Kidney glomerular epithelial cell (primary cell): ENCODE measurements at regions not wholly inside any gene's neighbourhood (a gene's known extent, or its start where the extent isn't known, plus 50 kb on each side); places are given as distances from the start of the nearest gene placed in this dataset.
A peak's percentile ranks its signal among the peaks of the same experiment; 100 is the strongest.

Source experiments
- DNase-seq: peaks from one replicate; lab custom pipeline; 2025; lab: John Stamatoyannopoulos, UW

DNA sequence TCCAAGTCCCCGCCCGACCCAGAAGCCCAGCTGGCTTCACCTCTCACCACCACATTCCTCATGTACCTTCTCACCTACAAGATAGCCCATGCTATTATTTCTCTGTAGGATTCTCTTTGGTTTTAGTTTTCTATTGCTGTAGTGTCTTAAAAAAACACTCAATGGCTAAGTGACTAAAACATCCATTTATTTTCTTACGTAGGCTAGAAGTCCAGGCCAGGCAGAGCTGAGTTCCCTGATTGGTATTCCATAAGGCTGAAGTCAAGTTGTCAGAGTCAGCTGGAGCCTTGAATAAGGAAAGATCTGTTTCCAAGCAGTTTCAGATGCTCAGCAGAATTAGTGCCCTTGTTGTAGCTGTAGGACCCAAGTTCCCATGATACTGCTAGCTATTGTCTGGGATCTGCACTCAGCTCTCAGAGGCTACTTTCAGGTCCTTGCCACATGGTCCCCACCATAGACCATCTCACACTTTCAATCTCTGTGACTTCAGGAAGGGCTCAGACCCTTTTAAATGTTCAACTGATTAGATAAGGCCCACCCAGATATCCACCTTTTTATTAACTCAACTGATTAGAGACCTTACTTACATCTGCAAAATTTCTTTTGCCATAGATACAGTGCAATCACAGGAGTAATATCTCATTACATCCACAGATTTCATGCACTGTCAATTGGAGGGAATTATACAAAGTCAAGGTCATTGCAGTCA is 371.0 kb downstream of the TGFB2 start:
- no peak for DNase-seq

DNA sequence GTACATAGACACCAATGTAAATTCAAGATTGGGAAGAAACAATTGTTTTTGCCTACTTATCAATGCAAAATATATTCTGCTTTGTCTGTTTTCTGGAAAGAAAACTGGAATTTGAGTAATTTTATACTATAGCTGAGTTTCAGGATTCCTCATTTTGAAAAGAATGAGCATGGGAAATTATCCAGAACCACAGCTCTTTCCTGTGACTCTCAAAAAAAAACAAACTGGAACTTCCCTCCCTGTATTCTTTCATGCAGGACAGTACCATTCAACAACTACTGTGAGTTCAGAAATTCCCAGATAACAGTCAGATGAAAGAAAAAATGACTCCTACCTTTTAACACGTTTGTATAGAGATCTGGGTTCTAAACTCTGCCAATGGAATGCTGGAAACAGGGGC is 372.4 kb downstream of the TGFB2 start:
- DNase-seq, result peak; percentile 69

DNA sequence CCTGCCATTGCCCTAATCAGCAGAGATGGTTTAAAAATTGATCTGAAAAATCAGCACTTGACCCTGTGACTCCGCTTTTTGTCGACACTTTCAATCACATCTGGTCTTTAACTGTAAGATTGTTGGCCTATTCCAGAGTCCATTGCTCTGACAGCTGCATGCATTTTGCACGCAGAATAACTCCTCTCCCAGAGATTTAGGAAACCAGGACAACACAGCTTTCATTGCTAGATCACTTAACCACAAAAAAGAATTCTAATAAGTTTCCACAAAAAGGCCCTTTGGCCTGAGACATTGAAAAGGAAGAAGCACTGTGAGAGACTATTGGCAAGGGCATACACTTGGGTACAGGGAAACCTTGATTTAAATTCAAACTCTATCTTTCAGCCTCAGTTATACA is 373.1 kb downstream of the TGFB2 start:
- no peak for DNase-seq

DNA sequence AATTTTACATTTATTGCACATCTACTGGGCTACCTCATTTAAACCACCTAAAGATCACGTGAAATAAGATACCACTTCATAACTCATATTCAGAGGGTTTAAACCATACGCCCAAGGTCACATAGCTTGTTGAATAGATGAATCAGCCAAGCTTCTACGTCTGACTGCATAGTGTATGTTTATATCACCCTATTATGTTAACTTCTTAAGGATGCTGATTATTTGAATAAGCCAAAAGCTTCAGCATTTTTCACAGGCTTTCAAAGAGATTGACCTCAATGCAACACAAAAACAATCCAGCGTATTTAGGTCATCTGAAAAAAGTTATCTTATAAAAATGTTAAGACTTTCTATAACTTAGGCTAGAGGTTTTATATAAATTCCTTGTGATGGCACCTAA is 373.8 kb downstream of the TGFB2 start:
- DNase-seq, result no peak

DNA sequence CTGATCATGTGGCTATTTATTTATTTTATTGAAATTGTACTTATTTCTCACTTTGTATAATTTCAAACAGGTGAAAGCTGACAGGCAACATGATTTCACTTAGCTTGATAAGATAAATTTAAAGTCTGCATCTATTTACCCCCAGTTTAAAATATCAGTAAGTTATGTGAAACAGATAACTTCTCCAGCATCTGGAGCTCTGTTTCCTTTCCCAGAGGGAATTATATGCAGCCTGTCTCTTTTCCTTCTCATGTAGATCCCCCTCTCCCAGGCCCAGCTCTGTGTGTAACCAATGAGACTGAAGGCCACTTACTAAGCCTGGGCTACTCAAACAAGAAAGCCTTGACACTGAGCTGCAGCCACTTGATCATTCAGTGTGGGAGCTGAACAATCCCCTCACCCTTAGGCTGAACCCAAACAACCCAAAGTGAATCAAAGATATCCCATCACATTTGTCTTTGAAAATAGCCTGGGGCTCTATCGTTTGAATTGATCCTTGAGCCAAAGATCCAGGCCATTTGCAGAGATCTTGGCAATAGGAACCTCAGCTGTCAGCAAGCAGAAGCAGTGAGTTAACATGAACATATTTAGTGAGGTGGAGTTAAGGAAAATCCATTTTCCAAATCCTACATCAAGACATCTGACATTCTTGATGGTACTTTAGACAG is 383.9 kb downstream of the TGFB2 start:
- DNase-seq, result no peak

DNA sequence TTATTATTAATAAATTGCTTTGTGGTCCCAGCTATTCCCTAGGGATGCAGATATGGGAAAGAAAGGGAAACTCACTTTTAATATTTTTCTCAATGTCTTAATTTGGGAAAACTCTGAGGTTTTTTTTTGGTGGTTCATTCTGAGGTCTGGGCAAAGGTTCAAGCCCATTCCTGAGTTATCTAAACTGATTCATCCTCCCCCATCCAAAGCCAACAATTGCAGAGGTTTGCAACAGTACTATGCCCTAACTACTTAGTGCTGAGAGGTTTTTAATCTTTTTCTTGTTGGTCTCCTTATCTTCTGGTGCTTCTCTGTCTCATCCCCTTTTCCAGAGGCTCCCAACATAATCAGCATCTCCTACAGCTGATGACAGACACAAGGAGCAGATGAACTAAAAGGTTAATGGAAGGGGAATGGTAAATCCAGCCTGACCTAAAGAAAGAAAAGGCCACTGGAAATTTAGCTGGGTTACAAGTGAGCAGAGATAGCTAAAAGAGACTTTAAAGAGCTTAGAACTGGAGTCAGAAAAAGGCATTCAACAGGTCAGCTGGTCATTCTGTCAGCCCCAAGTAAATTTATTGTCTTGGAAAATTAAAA is 390.4 kb downstream of the TGFB2 start:
- peak; percentile 8 for DNase-seq

DNA sequence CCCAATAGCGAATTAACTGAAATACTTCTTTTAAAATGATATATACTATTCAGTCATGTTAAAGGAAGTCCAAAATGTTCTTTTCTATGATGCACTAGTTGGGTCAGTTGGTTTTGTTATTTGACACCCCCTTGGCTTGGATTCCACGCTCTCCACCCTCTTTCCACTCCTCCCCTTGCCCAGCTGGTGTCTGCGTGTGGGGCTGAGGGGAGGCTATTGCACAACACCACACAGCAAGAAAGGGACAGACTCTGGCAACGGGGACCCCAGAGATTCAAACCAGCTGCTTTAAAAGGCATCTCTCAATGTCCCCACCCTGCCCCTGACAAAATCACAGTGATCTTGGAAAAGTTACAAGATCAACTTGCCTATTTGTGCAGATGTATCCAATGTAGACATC is 394.3 kb downstream of the TGFB2 start:
- no peak for DNase-seq

DNA sequence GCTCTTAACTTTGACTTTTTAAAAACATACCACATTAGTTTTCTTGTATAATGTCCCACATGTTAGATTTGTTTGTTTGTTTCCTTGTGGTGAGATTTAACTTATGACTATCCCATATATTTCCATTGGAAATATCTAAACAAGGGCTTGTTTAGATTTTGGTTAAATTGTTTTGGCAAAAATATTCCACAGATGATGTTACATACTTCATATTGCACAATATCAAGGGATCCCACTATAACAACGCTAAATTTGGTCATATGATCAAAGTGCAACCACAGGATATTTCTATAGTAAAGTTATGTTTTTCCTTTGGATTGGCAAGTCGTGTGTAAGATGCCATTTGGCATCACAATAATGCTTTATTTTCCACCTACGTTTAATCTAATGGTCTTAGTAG is 396.7 kb downstream of the TGFB2 start:
- DNase-seq, result no peak

DNA sequence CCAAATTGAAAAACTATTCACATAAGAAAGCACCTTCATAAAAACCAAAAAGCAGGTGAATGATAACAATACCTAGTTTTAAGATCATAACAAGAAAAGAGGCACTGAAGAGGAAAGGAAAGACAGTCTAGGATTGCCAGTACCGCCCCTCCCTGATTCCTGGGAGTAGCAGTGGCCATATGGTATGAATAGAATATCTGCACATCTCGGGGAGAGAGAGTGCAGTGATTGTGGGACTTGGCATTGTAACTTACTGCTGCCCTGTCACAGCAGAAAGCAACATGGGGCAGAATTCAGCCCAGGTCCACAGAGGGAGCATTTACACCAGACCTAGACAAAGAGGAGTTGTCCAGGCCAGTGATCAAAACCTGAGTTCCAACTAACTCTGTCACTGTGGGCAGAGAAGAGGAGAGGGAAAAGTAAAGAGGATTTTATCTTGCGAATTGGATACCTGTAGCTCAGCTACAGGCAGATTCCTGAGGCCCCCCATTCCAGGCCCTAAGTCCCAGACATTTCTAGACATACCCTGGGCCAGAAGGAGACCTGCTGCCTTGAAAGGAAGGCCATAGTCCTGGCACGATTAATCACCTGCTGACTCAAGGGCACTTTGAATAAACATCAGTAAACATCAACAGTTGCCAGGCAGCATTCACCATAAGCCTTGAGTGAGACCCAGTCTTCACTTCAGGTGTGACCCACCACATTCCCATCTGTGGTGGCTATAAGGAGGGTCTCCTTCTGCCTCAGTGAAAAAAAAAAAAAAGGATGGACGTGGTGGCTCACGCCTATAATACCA is 397.5 kb downstream of the TGFB2 start:
- no peak for DNase-seq

DNA sequence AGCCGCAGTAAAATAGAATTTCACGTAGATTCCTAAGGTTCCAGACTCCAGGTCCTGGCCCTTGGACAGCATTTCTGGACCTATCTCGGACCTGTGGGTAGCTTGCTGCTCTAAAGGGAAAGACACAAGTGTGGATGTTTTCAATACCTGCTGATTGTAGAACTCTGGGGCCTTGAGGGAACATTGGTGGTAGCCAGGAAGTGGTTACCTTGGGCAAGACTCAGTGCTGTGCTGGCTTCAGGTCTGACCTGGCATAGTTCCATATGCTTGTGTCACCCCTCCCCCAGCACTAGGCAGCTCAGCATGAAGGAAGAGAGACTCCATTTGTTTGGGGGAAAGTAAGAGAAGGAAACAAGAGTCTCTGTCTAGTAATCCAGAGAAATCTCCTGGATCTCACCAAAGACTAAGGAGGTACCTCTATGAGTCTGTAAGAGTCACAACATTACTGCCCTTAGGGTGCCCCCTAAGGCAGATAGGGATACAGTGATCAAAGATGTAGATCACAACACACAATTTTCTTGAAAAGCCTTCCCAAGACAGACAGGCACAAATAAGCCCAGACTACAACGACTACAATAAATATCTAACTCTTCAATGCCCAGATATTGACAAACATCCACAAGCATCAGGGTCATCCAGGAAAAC is 398.8 kb downstream of the TGFB2 start:
- no peak for DNase-seq

DNA sequence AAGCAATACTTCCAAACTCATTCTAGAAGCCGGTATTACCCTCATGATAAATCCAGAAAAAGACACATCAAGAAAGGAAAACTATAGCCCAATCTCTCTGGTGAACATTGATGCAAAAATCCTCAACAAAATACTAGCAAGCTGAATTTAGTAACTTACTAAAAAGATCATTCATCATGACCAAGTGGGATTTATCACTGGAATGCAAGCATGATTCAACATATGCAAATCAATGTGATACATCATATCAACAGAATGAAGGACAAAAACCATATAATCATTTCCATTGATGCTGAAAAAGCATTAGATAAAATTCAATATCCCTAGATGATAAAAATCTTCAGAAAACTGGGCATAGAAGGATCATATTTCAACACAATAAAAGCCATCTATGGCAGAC is 402.9 kb downstream of the TGFB2 start:
- DNase-seq, result no peak

DNA sequence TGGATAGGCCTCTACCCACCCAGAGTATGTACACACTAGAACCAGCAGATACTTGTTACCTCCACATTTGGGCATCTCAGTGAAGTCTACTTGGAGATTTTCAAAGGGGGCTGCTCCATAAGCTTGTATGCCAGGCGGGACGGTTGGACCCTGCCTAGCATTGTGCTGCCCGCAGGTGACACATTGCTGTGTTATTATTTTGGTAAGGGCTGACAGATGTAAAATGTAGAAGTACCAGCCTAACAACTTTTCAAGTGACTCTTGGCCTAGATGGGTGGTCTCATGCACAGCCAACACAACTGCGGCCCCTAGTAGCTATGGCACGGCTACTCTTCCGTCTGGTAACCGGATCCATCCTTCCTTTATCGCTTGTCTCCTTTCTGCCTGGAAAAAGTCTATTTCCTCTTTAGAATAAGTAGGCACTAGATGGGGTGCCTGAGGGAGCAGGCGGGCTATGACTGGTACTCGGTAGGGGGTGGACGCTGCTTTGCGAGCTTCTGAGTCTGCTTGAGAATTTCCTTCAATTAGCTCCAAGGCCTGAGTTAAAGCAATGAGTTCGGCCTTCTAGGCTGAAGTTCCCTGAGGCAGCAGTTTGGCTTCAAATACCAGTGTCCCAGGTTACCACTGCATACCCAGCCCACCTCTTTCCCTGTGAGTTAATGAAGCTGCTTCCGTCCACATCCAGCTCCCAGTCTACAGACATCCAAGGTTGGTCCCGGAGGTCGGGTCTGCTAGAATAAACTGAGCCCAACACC is 405.3 kb downstream of the TGFB2 start:
- no peak for DNase-seq

DNA sequence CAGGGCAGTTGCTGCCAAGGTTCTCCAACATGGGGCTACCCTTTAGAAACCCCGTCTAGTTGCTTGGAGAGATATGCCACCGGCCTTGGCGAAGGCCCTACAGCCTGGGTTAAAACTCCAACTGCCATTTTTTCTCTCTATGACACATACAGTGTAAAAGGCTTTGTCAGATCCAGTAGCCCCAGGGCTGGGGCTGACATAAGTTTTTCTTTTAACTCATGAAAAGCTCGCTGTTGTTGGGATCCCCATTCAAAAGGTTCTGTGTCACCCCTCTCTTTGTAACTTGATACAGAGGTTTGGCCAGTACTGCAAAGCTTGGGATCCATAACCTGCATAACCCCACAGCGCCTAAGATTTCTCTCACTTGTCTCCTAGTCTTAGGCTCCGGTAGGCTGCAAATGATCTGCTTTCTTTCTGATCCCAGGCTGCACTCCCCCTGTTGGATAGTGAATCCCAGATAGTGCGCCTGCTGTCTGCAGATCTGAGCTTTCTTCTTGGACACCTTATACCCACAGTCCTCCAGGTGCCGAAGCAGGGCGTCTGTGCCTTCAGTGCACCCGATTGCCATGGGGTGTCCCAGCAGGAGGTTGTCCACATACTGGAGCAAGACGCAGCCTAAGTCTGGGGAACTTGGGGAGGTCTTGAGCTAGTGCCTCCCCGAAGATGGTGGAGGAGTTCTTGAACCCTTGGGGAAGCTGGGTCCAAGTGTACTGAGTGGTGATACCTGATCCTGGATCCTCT is 406.2 kb downstream of the TGFB2 start:
- DNase-seq, result no peak

DNA sequence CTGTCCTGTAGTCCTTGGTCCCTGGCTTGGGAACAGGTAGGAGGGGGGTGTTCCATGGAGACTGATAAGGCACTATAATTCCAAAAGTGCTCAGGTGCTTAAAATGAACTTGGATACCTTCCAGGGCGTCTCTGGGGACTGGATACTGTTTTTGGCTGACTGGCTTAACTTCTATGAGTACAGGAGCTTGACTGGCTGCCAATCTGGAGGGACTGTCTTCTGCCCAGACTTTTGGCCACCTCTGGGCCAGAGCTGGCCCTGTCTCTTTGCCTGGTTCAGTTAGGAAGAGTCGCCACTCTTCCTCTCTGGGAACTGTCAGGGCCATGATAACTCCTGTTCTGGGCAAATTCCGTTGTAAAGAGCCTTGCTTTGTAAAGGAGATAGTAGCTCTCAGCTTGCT is 407.0 kb downstream of the TGFB2 start:
- no peak for DNase-seq

DNA sequence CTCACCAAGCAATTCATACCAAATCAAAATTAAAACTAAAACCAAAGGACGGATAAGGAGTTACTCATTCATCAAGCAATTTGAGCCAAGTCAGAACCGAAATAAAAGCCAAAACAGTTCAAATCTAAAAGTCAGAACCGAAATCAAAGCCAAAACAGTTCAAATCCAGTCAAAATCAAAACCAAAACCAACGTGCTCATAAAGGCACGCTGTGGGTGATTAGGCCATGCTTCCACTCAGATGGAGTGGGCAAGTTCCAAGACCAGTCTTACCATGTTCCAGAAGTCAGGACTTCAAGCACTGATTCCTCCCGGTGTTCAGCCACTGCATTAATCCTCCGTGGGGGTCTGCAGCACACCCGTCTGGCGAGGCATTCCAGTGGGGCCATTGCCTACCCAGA is 409.3 kb downstream of the TGFB2 start:
- no peak for DNase-seq

DNA sequence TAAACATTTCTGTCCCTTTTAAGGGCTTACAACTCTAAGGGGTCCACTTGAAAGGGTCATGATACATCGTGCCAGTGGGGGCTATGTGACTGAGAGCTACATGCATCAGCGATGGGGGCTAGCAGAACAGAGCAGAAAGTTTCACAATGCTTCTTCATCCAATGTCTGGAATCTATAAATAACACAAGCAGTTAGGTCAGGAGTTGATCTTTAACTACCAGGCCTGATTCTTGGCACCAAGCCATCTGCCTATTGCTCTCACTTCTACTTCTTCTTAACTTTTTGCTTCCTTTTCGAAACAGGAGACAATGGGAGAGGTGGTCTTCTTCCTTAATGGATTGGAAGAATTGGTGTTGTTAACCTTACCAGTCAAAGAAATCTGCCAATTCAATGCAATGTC is 410.0 kb downstream of the TGFB2 start:
- no peak for DNase-seq

DNA sequence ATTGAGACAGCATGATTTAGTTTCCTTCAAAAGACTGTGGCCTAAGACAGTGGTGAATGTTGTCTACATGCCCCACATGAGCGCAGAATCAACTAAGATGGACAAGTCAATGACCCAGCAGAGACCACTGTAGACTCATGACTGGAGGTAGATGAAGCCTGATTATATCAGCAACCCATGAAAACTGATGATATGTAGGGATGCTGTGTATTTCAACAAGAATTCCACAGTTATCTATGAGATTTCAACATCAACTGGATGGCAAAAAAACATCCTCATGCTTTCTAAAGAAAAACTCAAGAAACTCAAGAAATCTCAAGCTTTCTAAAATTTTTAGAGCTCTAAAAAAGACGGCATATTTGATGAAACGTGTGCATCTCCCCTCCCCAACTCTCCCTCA is 413.9 kb upstream of the LYPLAL1 start:
- DNase-seq, result no peak

DNA sequence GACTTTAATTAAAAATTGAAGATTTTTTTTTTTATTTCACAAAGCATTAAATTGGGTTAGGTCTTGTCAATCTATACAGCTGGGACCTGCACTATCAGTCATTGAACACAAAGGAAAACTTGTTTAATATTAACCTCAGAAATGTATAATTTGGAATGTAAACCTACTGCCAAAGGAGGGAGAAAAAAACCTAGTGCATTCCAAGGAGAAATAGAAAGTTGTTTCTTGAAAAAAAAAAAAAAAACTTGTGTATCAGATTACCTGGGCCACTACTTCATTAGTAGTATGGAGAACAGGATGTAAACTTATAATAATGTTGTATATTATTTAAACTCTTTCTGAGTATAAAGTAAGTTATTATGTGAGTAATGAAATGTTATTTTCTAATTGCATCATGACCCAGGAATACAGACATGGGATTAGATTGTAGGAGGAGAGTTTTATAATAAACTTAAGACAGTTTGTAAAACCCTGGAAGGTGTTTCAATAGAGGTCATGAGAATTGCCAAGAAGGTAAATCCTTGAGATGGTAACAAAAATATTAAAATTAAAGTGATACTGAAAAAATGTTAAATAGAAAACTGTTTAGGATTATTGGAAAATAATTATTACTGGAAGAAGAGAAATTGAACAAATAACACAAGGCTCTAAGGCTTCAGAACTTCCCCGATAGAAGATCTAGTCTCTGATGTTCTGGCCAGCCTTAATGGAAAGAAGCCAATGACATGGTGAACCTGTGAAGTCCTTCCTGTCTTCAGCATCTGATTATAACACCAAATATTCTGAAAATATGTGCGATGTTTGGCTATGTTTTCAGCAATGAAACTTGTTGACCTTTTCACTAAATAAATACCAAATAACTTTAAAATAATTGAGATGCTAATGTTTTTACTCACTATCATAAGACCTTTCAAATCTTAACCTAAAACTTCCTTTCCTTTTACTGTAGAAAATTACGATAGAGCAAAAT is 412.8 kb upstream of the LYPLAL1 start:
- DNase-seq, result no peak

DNA sequence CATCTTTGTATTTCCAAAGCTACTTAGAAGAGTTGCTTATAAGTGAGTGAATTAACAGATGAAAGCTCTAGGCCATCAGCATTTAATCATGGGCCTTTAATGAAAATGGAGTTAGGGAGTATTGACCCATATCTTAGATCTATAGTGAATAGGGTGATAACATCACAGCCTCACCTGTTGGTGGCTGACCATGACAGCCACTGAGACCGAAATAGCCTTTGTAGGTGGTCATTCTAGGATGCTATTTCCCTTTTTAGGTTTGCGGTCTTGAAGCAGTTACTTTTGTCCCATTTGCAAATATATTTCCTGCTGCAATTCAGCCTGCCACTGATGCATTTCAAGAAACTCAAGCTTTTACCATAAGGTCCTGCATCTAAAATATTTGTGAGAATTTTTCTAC is 410.1 kb upstream of the LYPLAL1 start:
- no peak for DNase-seq

DNA sequence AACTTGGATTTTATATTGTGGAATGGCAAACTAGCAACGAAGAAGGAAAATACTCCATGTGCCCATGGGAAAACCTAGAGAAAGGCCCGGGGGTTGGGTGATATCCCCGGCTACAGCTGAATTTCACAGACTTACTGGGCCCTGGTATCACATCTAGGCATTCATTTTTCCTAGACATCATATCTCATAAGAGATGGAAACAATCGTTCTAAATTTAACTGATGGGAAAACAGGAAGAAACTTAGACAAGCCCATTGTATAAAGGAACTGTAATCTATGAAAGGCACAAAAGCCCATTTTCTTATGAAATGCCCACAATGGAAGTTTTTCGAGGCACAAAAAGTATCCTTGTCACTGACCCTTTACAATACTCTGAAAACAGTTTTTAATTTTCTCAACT is 407.9 kb upstream of the LYPLAL1 start:
- DNase-seq, result no peak
